GM12891 (cell line): ENCODE measurements at regions not wholly inside any gene's neighbourhood (a gene's known extent, or its start where the extent isn't known, plus 50 kb on each side); places are given as distances from the start of the nearest gene placed in this dataset.

Experiments
- POLR2A ChIP-seq: IDR thresholded peaks from 2 replicates; pipeline ENCODE4 v1.6.1; 2011; ENCODE audit warnings: low read depth, low read length, control low read depth
- POLR2AphosphoS5 ChIP-seq: IDR thresholded peaks from 2 replicates; pipeline ENCODE4 v1.6.1; 2011; ENCODE audit warnings: low read depth, low read length, control low read depth

GRCh38 chr4:19368800-19369199 is 882.9 kb upstream of the SLIT2 start:
- no peak for TF ChIP-seq POLR2AphosphoS5
- no peak for TF ChIP-seq POLR2A
